Astrocyte (in vitro differentiated cells and primary cell): ENCODE measurements at regions not wholly inside any gene's neighbourhood (a gene's known extent, or its start where the extent isn't known, plus 50 kb on each side); places are given as distances from the start of the nearest gene placed in this dataset.

ENCODE experiments used
- CTCF ChIP-seq: IDR thresholded peaks from 2 replicates; pipeline ENCODE4 v1.5.1; 2011; ENCODE audit warnings: low read depth, mild to moderate bottlenecking, inconsistent platforms, low read length, moderate library complexity; ENCODE audit not compliant: insufficient read depth
- EZH2 ChIP-seq: IDR thresholded peaks from 2 replicates; pipeline ENCODE4 v1.6.1; 2012; ENCODE audit warnings: mild to moderate bottlenecking, low read length, inconsistent platforms; ENCODE audit not compliant: insufficient read depth

GRCh38 chr10:29772403-29772802, 137.6 kb upstream of the SVIL start:
- TF ChIP-seq CTCF (no peak), EZH2 (no peak)
